Astrocyte of the cerebellum (primary cell): ENCODE measurements at regions not wholly inside any gene's neighbourhood (a gene's known extent, or its start where the extent isn't known, plus 50 kb on each side); places are given as distances from the start of the nearest gene placed in this dataset.

ENCODE experiments used
- DNase-seq: peaks from one replicate; pipeline ENCODE4 v3.0.0-alpha.2; 2011; ENCODE audit warnings: low read depth
- H3K4me3 ChIP-seq: 2 replicates; pipeline ENCODE4 v1.5.1; 2011; ENCODE audit warnings: mild to moderate bottlenecking, low read depth, low read length, moderate library complexity
- in situ Hi-C: cut with HindIII; loops from 2 replicates; pipeline ENCODE4 v1.10.0; 2017; ENCODE audit warnings: low sequenced_read_pairs
- TF ChIP-seq, protein P1 (sequence below): IDR thresholded peaks from 2 replicates; pipeline ENCODE4 v1.5.1; 2012; ENCODE audit warnings: low read length, low read depth, moderate library complexity, mild to moderate bottlenecking; ENCODE audit errors: missing control alignments

DNA sequence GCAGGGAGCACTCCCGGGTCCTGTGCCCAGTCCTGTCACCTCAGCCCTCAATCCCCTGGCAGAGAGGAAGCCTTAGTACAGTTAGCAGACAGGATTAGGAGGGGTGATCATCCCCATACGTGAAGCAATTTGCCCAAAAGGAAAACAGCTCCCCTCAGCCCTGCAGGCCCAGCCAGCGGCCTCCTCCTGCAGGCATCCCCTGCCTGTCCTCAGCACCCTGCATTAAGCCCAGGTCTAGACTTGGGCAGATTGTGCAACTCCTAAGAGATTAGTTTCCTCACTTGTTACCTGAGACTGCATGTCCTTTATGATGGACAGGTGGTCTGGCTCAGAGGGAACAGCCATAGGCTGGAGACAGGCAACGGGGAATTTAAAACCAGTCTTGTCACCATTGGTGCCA is 95.5 kb upstream of the TMEM45B start:
- in situ Hi-C loops: no loop called here
- TF ChIP-seq, protein P1, sequence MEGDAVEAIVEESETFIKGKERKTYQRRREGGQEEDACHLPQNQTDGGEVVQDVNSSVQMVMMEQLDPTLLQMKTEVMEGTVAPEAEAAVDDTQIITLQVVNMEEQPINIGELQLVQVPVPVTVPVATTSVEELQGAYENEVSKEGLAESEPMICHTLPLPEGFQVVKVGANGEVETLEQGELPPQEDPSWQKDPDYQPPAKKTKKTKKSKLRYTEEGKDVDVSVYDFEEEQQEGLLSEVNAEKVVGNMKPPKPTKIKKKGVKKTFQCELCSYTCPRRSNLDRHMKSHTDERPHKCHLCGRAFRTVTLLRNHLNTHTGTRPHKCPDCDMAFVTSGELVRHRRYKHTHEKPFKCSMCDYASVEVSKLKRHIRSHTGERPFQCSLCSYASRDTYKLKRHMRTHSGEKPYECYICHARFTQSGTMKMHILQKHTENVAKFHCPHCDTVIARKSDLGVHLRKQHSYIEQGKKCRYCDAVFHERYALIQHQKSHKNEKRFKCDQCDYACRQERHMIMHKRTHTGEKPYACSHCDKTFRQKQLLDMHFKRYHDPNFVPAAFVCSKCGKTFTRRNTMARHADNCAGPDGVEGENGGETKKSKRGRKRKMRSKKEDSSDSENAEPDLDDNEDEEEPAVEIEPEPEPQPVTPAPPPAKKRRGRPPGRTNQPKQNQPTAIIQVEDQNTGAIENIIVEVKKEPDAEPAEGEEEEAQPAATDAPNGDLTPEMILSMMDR: no peak
- no peak for DNase-seq
- no peak overlapping the region for H3K4me3 ChIP-seq

- TF ChIP-seq, protein P1: no peak
- in situ Hi-C loops: no loop called here
- H3K4me3 ChIP-seq: no peak overlapping the region
- DNase-seq: no peak
Measured at GRCh38 chr11:129720994-129721393, 94.7 kb upstream of the TMEM45B start.

DNA sequence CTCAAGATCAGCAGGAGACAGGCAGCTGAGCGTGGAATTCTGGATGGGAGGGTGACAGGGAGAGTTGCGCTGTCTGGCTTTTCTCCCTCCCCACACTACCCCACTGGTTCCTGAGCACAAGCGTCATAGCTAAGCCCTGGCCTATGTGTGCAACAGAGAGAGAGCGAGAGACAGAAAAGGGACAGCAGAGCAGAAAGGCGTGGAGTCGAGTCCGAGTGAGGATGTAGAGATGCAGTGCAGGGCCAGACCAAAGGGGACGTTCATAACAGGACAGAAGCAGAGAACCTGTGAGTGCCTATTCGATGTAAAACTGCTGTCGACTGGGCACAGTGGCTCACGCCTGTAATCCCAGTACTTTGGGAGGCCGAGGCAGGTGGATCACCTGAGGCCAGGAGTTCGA is 94.0 kb upstream of the TMEM45B start:
- no peak overlapping the region for H3K4me3 ChIP-seq
- in situ Hi-C loops: no loop called here
- TF ChIP-seq, protein P1: no peak
- no peak for DNase-seq

DNA sequence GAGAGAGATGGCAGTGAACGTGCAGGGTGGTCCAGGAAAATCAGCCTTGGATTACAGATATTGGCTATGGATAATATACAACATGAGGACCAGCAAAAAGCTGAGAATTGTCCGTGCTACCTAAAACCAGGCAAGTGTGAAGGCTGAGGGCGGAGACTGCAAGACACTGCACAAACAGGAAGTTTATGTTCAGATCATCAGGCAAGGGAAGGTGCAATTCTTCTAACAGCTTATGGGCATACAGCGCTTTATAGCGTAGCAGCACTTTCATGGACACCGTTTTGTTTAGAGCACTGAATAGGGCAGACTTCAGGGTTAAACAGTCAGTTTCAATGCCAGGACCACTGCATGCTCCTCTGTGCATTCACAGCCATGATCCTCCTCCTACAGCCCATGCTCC is 93.1 kb upstream of the TMEM45B start:
- in situ Hi-C loops: no loop called here
- no peak overlapping the region for H3K4me3 ChIP-seq
- TF ChIP-seq, protein P1: no peak
- no peak for DNase-seq

DNA sequence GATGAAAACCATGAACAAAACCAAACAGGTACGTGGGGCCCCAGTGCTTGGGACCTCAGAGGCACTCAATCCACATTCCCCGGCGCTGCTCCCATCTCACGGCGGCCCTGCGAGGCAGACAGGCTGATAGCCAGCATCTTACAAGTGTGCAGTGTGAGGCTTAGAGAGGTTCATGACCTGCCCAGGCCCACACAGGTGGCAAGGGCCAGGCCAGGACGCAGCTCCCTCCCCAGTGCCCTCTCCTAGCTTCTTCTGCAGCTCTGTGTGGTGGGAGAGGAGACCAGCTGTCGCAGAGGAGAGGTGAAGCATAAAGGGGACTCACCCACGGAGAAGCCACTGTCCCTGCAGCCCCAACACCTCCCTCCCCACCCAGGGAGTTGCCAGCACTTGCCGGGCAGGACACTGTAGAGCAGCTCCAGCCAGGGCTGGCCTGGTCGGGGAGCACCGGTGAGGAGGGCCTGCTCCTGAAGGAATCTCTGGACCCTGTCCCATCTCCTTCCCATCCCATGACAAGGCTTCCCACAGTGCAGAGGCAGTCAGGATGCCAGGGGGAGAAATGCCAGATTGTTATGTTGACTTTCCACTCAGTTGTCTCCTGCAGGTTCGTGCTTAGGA is 92.4 kb upstream of the TMEM45B start:
- H3K4me3 ChIP-seq: no peak overlapping the region
- in situ Hi-C loops: no loop called here
- TF ChIP-seq, protein P1: no peak
- DNase-seq: no peak

GRCh38 chr11:129723761-129724162 is 91.9 kb upstream of the TMEM45B start:
- DNase-seq: no peak
- H3K4me3 ChIP-seq: no peak overlapping the region
- TF ChIP-seq, protein P1: no peak
- in situ Hi-C loops: no loop called here
